WI38 (cell line): ENCODE measurements at regions not wholly inside any gene's neighbourhood (a gene's known extent, or its start where the extent isn't known, plus 50 kb on each side); places are given as distances from the start of the nearest gene placed in this dataset.

ENCODE experiments used
- H3K4me3 ChIP-seq: 2 replicates; pipeline ENCODE4 v1.5.1; 2011; ENCODE audit warnings: low read depth, mild to moderate bottlenecking, control low read depth, low read length
- CTCF ChIP-seq: IDR thresholded peaks from 2 replicates; pipeline ENCODE4 v1.5.1; 2012; ENCODE audit warnings: low read depth, mild to moderate bottlenecking, control low read depth, low read length

DNA sequence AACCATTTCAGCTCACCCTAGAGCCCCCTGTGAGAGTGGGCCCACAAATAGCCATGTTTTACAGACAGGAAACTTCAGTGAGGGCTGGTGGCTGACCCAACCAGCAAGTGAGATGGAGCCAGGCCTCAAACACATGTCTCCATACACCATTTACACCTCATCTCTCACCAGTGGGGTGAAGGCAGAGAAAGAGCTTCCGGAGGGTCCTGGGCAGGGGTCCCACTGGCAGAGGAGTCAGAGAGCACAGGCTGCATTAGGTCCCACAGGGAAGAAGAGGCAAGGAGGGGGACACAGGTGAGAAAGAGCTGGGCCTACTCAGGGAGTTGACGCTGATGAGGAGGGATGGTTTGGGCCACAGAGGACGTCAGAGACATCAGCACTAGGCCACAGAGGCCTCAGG is 172.6 kb downstream of the VEGFA start:
- no peak overlapping the region for H3K4me3 ChIP-seq
- no peak for TF ChIP-seq CTCF

DNA sequence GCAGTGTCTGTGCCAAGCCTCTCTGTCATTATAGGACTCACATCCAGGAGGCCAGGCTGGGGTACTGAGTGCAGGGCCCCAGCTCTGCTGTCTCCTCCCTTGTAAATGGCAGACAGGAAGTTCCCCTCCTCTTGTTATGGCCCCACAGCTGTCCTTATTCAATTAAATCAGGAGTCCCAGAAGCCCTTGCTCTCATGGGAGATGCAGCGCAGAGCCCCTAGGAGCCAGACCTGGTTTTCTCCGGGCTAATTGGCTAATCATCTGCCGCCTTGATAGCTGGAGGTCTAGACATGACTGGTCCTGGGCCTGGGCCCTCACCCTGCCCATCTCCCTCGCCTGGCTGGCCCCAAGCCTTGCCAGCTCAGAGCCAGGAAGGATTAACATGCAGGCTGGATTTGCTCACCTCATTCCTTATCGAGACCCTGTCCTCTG is 172.0 kb downstream of the VEGFA start:
- no peak for TF ChIP-seq CTCF

GRCh38 chr6:43941174-43941573 is 171.2 kb downstream of the VEGFA start:
- no peak for TF ChIP-seq CTCF
- no peak overlapping the region for H3K4me3 ChIP-seq

More for the DNA sequence above, 172.0 kb downstream of the VEGFA start:
- no peak overlapping the region for H3K4me3 ChIP-seq

- no peak overlapping the region for H3K4me3 ChIP-seq
- TF ChIP-seq CTCF, result no peak
Measured at GRCh38 chr6:43940393-43941087, 170.5 kb downstream of the VEGFA start.

GRCh38 chr6:43940071-43940392 is 170.0 kb downstream of the VEGFA start:
- TF ChIP-seq CTCF, result no peak
- no peak overlapping the region for H3K4me3 ChIP-seq

DNA sequence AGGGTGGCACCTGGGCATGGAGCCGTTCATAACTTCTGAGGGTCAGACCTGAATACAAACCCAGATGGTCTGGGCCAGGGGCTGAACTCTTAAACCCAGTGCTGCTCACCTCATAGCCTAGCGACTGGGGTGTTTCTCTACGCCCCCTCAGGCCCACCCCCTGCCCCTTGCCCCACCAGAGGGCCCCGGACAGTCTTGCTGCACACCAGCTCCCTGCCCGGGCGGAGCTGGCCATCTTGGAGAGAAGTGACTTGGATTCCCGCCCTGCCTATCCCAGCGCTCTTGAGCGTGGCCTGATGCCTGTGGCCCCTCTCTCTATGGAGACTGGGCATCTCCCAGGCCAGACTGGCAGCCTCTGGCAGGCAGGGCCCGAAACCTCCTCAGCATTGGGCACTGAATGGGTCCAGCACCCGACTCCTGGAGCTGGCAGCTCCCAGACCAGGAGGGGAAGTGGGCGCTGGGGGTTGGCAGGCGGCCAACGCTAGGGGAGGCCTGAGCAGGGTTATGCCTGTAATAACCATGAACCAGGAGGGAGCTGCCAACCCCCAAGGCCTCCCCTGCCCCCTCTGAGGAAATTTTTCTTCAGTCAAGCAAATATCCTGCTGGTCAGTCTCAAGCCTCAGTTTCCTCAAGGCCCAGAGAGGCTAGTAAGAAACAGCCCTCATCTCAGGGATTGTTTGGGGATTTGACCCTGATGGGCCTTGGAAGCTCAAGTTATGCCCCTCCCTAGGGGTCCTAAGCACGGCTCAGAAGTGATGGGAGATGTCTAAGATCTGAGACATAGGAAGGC is 169.5 kb downstream of the VEGFA start:
- TF ChIP-seq CTCF, result no peak

More for the DNA sequence above, 169.5 kb downstream of the VEGFA start:
- H3K4me3 ChIP-seq, result no peak overlapping the region
